ENCODE measurements at regions not wholly inside any gene's neighbourhood (a gene's known extent, or its start where the extent isn't known, plus 50 kb on each side); places are given as distances from the start of the nearest gene placed in this dataset.

- H3K79me2 ChIP-seq, result no peaks in the 10 kb centered on the region
Measured at GRCh38 chr7:26955516-26955915, 91.1 kb upstream of the SKAP2 start.

DNA sequence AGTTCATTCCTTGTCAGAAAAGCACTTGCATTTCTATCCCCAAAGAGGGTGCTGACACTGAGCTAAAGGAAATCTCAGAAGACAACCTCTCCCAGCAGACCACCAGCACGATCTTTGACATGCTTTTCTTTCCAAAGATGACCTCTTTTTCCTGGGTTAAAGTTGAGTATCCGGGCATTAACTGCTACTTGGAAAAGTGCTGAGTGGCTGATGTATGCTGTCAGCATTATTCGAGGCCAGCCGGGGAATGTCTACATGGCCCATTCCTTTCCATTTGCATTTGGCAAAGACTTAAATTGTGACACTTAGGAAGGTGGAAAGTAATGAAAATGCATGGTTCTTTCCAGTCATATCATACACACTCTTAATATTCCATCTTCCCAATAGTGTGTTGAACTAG is 90.6 kb upstream of the SKAP2 start:
- Histone ChIP-seq H3K4me2 (no peak overlapping the region), H3K9me2 (replicated peaks; ENCODE audit: insufficient read depth) (no peaks in the 10 kb centered on the region), H3K27ac (no peak overlapping the region), H3K27me3 (no peaks in the 10 kb centered on the region), H4K20me1 (ENCODE audit: insufficient read depth, poor library complexity, severe bottlenecking) (no peaks in the 10 kb centered on the region), H2AFZ (no peak overlapping the region), H3K36me3 (replicated peaks; ENCODE audit: insufficient read depth, low read depth) (no peaks in the 10 kb centered on the region), H3K79me2 (no peaks in the 10 kb centered on the region), H3K9me3 (ENCODE audit: low read depth) (no peaks in the 10 kb centered on the region), H3K4me3 (no peak overlapping the region), H3K4me1 (ENCODE audit: insufficient read depth) (no peaks in the 10 kb centered on the region)
- 63% methylated on average over 4 of the region's 4 CpGs for WGBS (ENCODE audit: low lambda C conversion rate, missing lambda C conversion rate)
- DNase-seq (ENCODE audit: low spot score), result no peak
- TF ChIP-seq, protein P1, sequence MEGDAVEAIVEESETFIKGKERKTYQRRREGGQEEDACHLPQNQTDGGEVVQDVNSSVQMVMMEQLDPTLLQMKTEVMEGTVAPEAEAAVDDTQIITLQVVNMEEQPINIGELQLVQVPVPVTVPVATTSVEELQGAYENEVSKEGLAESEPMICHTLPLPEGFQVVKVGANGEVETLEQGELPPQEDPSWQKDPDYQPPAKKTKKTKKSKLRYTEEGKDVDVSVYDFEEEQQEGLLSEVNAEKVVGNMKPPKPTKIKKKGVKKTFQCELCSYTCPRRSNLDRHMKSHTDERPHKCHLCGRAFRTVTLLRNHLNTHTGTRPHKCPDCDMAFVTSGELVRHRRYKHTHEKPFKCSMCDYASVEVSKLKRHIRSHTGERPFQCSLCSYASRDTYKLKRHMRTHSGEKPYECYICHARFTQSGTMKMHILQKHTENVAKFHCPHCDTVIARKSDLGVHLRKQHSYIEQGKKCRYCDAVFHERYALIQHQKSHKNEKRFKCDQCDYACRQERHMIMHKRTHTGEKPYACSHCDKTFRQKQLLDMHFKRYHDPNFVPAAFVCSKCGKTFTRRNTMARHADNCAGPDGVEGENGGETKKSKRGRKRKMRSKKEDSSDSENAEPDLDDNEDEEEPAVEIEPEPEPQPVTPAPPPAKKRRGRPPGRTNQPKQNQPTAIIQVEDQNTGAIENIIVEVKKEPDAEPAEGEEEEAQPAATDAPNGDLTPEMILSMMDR (IDR thresholded peaks at IDR 0.05; ENCODE audit: poor library complexity), result no peak
- TF ChIP-seq EZH2phosphoT487 (IDR thresholded peaks at IDR 0.05; ENCODE audit: low read depth, severe bottlenecking, unreplicated experiment) (no peak), EZH2 (IDR thresholded peaks at IDR 0.05; ENCODE audit: borderline replicate concordance) (no peak)

More at GRCh38 chr7:26955516-26955915, 91.1 kb upstream of the SKAP2 start:
- WGBS (ENCODE audit: low lambda C conversion rate, missing lambda C conversion rate), result 86% methylated on average over 2 of the region's 2 CpGs
- Histone ChIP-seq H3K9me3 (ENCODE audit: low read depth) (no peaks in the 10 kb centered on the region), H3K4me3 (no peak overlapping the region), H3K36me3 (replicated peaks; ENCODE audit: insufficient read depth, low read depth) (no peaks in the 10 kb centered on the region), H3K9me2 (replicated peaks; ENCODE audit: insufficient read depth) (no peaks in the 10 kb centered on the region), H3K27me3 (no peaks in the 10 kb centered on the region), H3K4me2 (no peak overlapping the region), H3K4me1 (ENCODE audit: insufficient read depth) (no peaks in the 10 kb centered on the region), H4K20me1 (ENCODE audit: insufficient read depth, poor library complexity, severe bottlenecking) (no peaks in the 10 kb centered on the region), H2AFZ (no peak overlapping the region), H3K27ac (no peak overlapping the region)
- DNase-seq (ENCODE audit: low spot score), result no peak
- TF ChIP-seq EZH2 (IDR thresholded peaks at IDR 0.05; ENCODE audit: borderline replicate concordance), result no peak

- no peak for TF ChIP-seq EZH2 (IDR thresholded peaks at IDR 0.05; ENCODE audit: borderline replicate concordance)
- TF ChIP-seq, protein P1 (IDR thresholded peaks at IDR 0.05; ENCODE audit: poor library complexity), result no peak
- TF ChIP-seq EZH2phosphoT487 (IDR thresholded peaks at IDR 0.05; ENCODE audit: low read depth, severe bottlenecking, unreplicated experiment), result no peak
- Histone ChIP-seq H3K4me1 (ENCODE audit: insufficient read depth) (peaks cover 13% of the 10 kb centered on the region), H2AFZ (no peak overlapping the region), H4K20me1 (ENCODE audit: insufficient read depth, poor library complexity, severe bottlenecking) (no peaks in the 10 kb centered on the region), H3K4me2 (no peak overlapping the region), H3K9me3 (ENCODE audit: low read depth) (no peaks in the 10 kb centered on the region), H3K27me3 (no peaks in the 10 kb centered on the region), H3K79me2 (no peaks in the 10 kb centered on the region), H3K27ac (no peak overlapping the region), H3K4me3 (no peak overlapping the region), H3K36me3 (replicated peaks; ENCODE audit: insufficient read depth, low read depth) (no peaks in the 10 kb centered on the region), H3K9me2 (replicated peaks; ENCODE audit: insufficient read depth) (no peaks in the 10 kb centered on the region)
- no peak for DNase-seq (ENCODE audit: low spot score)
- 95% methylated on average over 4 of the region's 4 CpGs for WGBS (ENCODE audit: low lambda C conversion rate, missing lambda C conversion rate)
Measured at GRCh38 chr7:26951407-26951950, 87.1 kb upstream of the SKAP2 start.

DNA sequence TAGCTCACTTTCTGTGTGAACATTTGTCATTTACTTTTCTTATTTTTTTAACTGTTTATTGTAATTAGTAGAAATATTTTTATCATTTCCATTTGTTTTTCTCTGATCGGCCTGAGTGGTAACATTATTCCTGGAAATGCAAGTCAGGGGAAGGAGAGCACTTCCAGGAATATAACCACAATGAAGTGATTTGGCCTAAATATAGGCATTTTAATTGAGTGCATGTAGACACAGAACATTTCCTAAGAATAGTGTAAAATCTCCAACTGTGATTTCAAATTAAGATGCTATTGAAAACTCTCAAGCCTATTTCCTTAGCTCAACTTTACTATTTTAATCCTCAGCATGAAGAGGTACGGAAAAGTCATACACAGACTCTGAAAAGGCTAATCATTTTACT is 86.5 kb upstream of the SKAP2 start:
- WGBS (ENCODE audit: low lambda C conversion rate, missing lambda C conversion rate), result 83% methylated on average over 2 of the region's 2 CpGs
- peaks cover 13% of the 10 kb centered on the region for H3K4me1 ChIP-seq (ENCODE audit: insufficient read depth)
- no peak overlapping the region for H3K4me2 ChIP-seq
- no peak for DNase-seq (ENCODE audit: low spot score)
- H3K4me3 ChIP-seq, result no peak overlapping the region
- no peaks in the 10 kb centered on the region for H3K36me3 ChIP-seq (replicated peaks; ENCODE audit: insufficient read depth, low read depth)
- no peak overlapping the region for H2AFZ ChIP-seq
- no peaks in the 10 kb centered on the region for H3K9me2 ChIP-seq (replicated peaks; ENCODE audit: insufficient read depth)
- no peaks in the 10 kb centered on the region for H3K27me3 ChIP-seq
- no peaks in the 10 kb centered on the region for H3K9me3 ChIP-seq (ENCODE audit: low read depth)
- H4K20me1 ChIP-seq (ENCODE audit: insufficient read depth, poor library complexity, severe bottlenecking), result no peaks in the 10 kb centered on the region
- no peak for TF ChIP-seq EZH2phosphoT487 (IDR thresholded peaks at IDR 0.05; ENCODE audit: low read depth, severe bottlenecking, unreplicated experiment)
- H3K79me2 ChIP-seq, result no peaks in the 10 kb centered on the region
- H3K27ac ChIP-seq, result no peak overlapping the region

All from hepatocyte (in vitro differentiated cells).